Endothelial cell of umbilical vein (primary cell): ENCODE measurements at regions not wholly inside any gene's neighbourhood (a gene's known extent, or its start where the extent isn't known, plus 50 kb on each side); places are given as distances from the start of the nearest gene placed in this dataset.

ENCODE experiments used
- BruUV-seq: library from RNA; stranded (reverse); fragments of 400-500 nt; replicated peaks from 2 replicates; lab custom pipeline; 2021; lab: Mats Ljungman, UMichigan
- CTCF ChIA-PET: fragments of 300-600, 350-600 bp; sonication (Branson Sonifier 250); formaldehyde crosslinking; loops from one replicate; lab custom pipeline; 2021; ENCODE audit warnings: antibody characterized with exemption, inconsistent platforms; lab: Charles Lee
- POLR2A ChIA-PET: fragments of 300-600, 350-600 bp; sonication (Branson Sonifier 250); formaldehyde crosslinking; loops from one replicate; lab custom pipeline; 2021; ENCODE audit warnings: antibody characterized with exemption, inconsistent platforms; lab: Charles Lee
- DNase-seq: peaks from one replicate; pipeline ENCODE4 v3.0.0-alpha.2; 2011; ENCODE audit warnings: low read depth, low spot score
- FAIRE-seq: peaks from 2 replicates; lab custom pipeline; 2011; peaks lifted over from hg19 to GRCh38; lab: Jason Lieb, UNC
- H2AFZ ChIP-seq: 2 replicates; pipeline ENCODE4 v1.6.0; 2012; ENCODE audit warnings: low read depth, low read length, control low read depth, inconsistent platforms
- H3K27ac ChIP-seq: 2 replicates; pipeline ENCODE4 v1.5.1; 2011; ENCODE audit warnings: low read depth, mild to moderate bottlenecking, control low read depth, low read length, moderate library complexity; ENCODE audit not compliant: insufficient read depth
- H3K27me3 ChIP-seq, 2 experiments: 2 replicates each; pipeline versions ENCODE4 v1.6.0 to v1.6.1; 2011; ENCODE audit warnings: low read length in 2 of 2, mixed read lengths in 1 of 2; ENCODE audit not compliant: control insufficient read depth in 2 of 2, insufficient read depth in 2 of 2
- H3K36me3 ChIP-seq, 2 experiments: 2 replicates in 1 of 2; 3 replicates in 1 of 2; pipeline ENCODE4 v1.5.1; 2011; ENCODE audit warnings: low read length in 2 of 2, mild to moderate bottlenecking in 1 of 2, moderate library complexity in 1 of 2; ENCODE audit not compliant: control insufficient read depth in 2 of 2, insufficient read depth in 2 of 2; ENCODE audit errors: extremely low read depth in 1 of 2
- H3K4me1 ChIP-seq: 3 replicates; pipeline ENCODE4 v1.5.1; 2011; ENCODE audit warnings: mild to moderate bottlenecking, low read length; ENCODE audit not compliant: control insufficient read depth, insufficient read depth; ENCODE audit errors: extremely low read depth
- H3K4me2 ChIP-seq: 2 replicates; pipeline ENCODE4 v1.6.1; 2011; ENCODE audit warnings: low read length, control low read depth, mixed read lengths; ENCODE audit not compliant: insufficient read depth
- H3K4me3 ChIP-seq, 3 experiments: fragments of 200-600 bp in 1 of 3; sonication (generic), shearing (Covaris generic) in 1 of 3; replicated peaks in 1 of 3; 2 replicates each; pipeline ENCODE4 v1.5.1; 2011 to 2016; ENCODE audit warnings: control low read depth in 3 of 3, low read length in 3 of 3, mild to moderate bottlenecking in 2 of 3, inconsistent platforms in 1 of 3, low read depth in 1 of 3, moderate library complexity in 1 of 3; ENCODE audit not compliant: insufficient read depth in 1 of 3
- H3K79me2 ChIP-seq: 2 replicates; pipeline ENCODE4 v1.6.0; 2012; ENCODE audit warnings: low read length, inconsistent platforms; ENCODE audit not compliant: control insufficient read depth, insufficient read depth
- H3K9ac ChIP-seq: replicated peaks from 2 replicates; pipeline ENCODE3; 2011; ENCODE audit warnings: low read length, control low read depth; ENCODE audit not compliant: insufficient read depth; ENCODE audit errors: extremely low read depth
- H3K9me1 ChIP-seq: replicated peaks from 3 replicates; pipeline ENCODE4 v1.6.0; 2011; ENCODE audit warnings: mild to moderate bottlenecking, low read length; ENCODE audit not compliant: control insufficient read depth, insufficient read depth; ENCODE audit errors: extremely low read depth
- H3K9me3 ChIP-seq: replicated peaks from 2 replicates; pipeline ENCODE4 v1.5.1; 2012; ENCODE audit warnings: low read length, inconsistent platforms; ENCODE audit not compliant: control insufficient read depth, insufficient read depth
- H4K20me1 ChIP-seq: replicated peaks from 2 replicates; pipeline ENCODE3; 2011; ENCODE audit warnings: mild to moderate bottlenecking, low read length; ENCODE audit not compliant: control insufficient read depth, insufficient read depth; ENCODE audit errors: extremely low read depth
- EZH2 ChIP-seq: IDR thresholded peaks from 2 replicates; pipeline ENCODE4 v1.6.1; 2012; ENCODE audit warnings: borderline replicate concordance, low read depth, mild to moderate bottlenecking, moderate library complexity, low read length, inconsistent platforms; ENCODE audit not compliant: severe bottlenecking
- FOS ChIP-seq: IDR thresholded peaks from 2 replicates; pipeline ENCODE4 v1.6.1; 2011; ENCODE audit warnings: mild to moderate bottlenecking, low read length, moderate library complexity, borderline replicate concordance; ENCODE audit not compliant: insufficient read depth
- GATA2 ChIP-seq: IDR thresholded peaks from 2 replicates; pipeline ENCODE4 v1.7.0; 2011; ENCODE audit warnings: low read depth, mild to moderate bottlenecking, moderate library complexity, mixed read lengths, low read length; ENCODE audit not compliant: insufficient read length, insufficient read depth
- JUN ChIP-seq: IDR thresholded peaks from 2 replicates; pipeline ENCODE4 v1.6.1; 2011; ENCODE audit warnings: borderline replicate concordance, low read depth; ENCODE audit not compliant: insufficient read length, insufficient read depth
- MYC ChIP-seq: IDR thresholded peaks from one replicate; pipeline ENCODE4 v1.6.1; 2011; ENCODE audit warnings: mild to moderate bottlenecking, low read depth, low read length
- POLR2A ChIP-seq: IDR thresholded peaks from 2 replicates; pipeline ENCODE4 v1.6.1; 2012; ENCODE audit warnings: low read depth, mild to moderate bottlenecking, control low read depth, low read length
- POLR2AphosphoS5 ChIP-seq: IDR thresholded peaks from 2 replicates; pipeline ENCODE4 v1.6.1; 2012; ENCODE audit warnings: low read depth, mild to moderate bottlenecking, control low read depth, low read length, moderate library complexity; ENCODE audit not compliant: insufficient read depth
- dilution Hi-C: fragments of 300-500 bp; cut with MboI; formaldehyde crosslinking; loops from one replicate; pipeline ENCODE4 v1.15.0; 2019; ENCODE audit warnings: low sequenced_read_pairs; ENCODE audit not compliant: extremely low pct_ligation_motif_present
- intact Hi-C: fragments of 100-400 bp; cut with micrococcal nuclease; formaldehyde crosslinking; loops from one replicate; pipeline ENCODE4 v1.10.0; 2022
- TF ChIP-seq, protein P1 (sequence below): IDR thresholded peaks from 2 replicates; pipeline ENCODE4 v1.6.1; 2011; ENCODE audit not compliant: insufficient read depth, insufficient read length
- TF ChIP-seq, protein P2 (sequence below), 2 donors: IDR thresholded peaks; 1 replicate in 1 of 2; 2 replicates in 1 of 2; pipeline ENCODE4 v1.5.1; 2011; ENCODE audit warnings: low read length in 2 of 2, mild to moderate bottlenecking in 2 of 2, moderate library complexity in 2 of 2, control low read depth in 1 of 2, inconsistent platforms in 1 of 2, low read depth in 1 of 2; ENCODE audit not compliant: insufficient read depth in 1 of 2; ENCODE audit errors: extremely low read depth in 1 of 2

DNA sequence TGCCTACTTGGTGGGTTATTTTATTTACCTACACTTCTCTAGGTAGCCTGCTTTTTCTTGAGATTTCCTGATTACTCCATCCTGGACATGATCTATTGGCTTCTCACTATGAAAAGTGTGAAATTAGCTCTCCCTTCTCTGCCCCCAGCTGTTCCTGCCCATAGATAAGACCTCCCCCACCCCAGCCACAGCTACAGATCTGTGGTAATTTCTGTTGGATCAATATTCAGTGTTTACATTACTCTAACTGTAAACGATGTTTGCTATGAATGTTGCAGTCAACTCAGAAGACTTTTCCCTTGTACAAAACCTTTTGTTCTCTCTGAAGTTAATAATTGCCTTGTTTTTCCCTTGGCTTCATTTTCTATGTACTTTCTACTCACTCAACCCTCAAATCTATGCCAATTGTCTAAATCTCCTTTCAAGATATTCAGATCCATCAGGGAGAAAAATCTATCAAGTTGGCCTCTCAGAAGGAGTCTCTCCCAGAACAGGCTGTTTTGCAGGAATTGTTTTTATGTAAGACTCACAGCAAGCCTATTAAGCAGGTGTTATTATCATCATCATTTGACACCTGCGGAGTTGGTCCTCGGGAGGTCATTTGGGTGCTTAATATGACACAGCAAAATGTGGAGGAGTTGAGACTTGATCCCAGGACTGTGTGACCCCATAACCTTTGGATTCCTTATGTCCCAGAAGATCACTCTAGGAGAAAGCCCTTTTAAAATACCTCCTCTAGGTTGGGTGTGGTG, 227.4 kb downstream of the SUDS3 start:
- no peak for DNase-seq
- no peak for FAIRE-seq
- ChIA-PET POLR2A (no interaction called here), CTCF (no interaction called here)
- Histone ChIP-seq H3K36me3 (no peaks in the 10 kb centered on the region), H3K27me3 (no peaks in the 10 kb centered on the region), H3K79me2 (no peaks in the 10 kb centered on the region), H3K9ac (no peak overlapping the region), H3K9me3 (peaks cover 9% of the 10 kb centered on the region), H3K9me1 (no peaks in the 10 kb centered on the region), H3K27ac (no peak overlapping the region), H3K4me2 (no peak overlapping the region), H4K20me1 (no peaks in the 10 kb centered on the region), H2AFZ (no peak overlapping the region), H3K4me3 (no peak overlapping the region), H3K4me1 (no peaks in the 10 kb centered on the region)
- intact Hi-C loops: no loop called here
- TF ChIP-seq POLR2AphosphoS5: no peak
- dilution Hi-C loops: no loop called here
- no TSS peak for BruUV-seq

DNA sequence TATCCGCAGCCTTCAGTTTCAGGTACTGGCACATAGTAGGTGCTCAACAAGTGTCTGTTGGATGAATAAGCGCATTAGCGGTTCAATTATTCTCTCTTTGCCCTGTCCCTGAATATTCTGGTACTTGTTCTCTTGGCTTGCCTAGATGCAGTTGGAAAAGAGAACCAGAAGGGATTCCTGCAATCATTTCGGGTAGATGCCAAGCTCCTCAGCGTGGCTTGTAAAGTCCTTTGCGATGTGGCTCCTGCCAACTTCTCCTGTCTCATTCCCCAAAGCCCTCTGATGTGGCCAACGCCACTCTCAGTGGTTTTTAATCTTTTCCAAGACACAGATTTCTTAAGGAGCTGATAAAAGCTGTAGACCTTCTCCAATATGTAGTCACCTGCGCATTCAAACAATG, 230.3 kb downstream of the SUDS3 start:
- dilution Hi-C loops (no loop called here), intact Hi-C loops (no loop called here)
- DNase-seq (no peak), FAIRE-seq (no peak)
- ChIA-PET POLR2A (no interaction called here), CTCF (no interaction called here)
- no peak overlapping the region for H3K27ac ChIP-seq
- no peaks in the 10 kb centered on the region for H3K4me1 ChIP-seq
- H3K9ac ChIP-seq: no peak overlapping the region
- H3K4me3 ChIP-seq: no peak overlapping the region
- H2AFZ ChIP-seq: no peak overlapping the region
- no TSS peak for BruUV-seq
- no peaks in the 10 kb centered on the region for H3K79me2 ChIP-seq
- TF ChIP-seq POLR2A (no peak), FOS (no peak), JUN (no peak), POLR2AphosphoS5 (no peak), GATA2 (no peak), EZH2 (no peak), MYC (no peak)
- TF ChIP-seq, protein P1, sequence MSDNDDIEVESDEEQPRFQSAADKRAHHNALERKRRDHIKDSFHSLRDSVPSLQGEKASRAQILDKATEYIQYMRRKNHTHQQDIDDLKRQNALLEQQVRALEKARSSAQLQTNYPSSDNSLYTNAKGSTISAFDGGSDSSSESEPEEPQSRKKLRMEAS: no peak
- TF ChIP-seq, protein P2, sequence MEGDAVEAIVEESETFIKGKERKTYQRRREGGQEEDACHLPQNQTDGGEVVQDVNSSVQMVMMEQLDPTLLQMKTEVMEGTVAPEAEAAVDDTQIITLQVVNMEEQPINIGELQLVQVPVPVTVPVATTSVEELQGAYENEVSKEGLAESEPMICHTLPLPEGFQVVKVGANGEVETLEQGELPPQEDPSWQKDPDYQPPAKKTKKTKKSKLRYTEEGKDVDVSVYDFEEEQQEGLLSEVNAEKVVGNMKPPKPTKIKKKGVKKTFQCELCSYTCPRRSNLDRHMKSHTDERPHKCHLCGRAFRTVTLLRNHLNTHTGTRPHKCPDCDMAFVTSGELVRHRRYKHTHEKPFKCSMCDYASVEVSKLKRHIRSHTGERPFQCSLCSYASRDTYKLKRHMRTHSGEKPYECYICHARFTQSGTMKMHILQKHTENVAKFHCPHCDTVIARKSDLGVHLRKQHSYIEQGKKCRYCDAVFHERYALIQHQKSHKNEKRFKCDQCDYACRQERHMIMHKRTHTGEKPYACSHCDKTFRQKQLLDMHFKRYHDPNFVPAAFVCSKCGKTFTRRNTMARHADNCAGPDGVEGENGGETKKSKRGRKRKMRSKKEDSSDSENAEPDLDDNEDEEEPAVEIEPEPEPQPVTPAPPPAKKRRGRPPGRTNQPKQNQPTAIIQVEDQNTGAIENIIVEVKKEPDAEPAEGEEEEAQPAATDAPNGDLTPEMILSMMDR (IDR thresholded peaks at IDR 0.05; ENCODE audit: extremely low read depth in 1 of 2, insufficient read depth in 1 of 2, low read depth in 1 of 2, low read length in 2 of 2): no peak
- H4K20me1 ChIP-seq: no peaks in the 10 kb centered on the region
- peaks cover 9% of the 10 kb centered on the region for H3K9me3 ChIP-seq
- no peaks in the 10 kb centered on the region for H3K27me3 ChIP-seq
- H3K9me1 ChIP-seq: no peaks in the 10 kb centered on the region
- H3K4me2 ChIP-seq: no peak overlapping the region
- no peaks in the 10 kb centered on the region for H3K36me3 ChIP-seq
